ENCODE measurements at regions not wholly inside any gene's neighbourhood (a gene's known extent, or its start where the extent isn't known, plus 50 kb on each side); places are given as distances from the start of the nearest gene placed in this dataset.

GRCh38 chr16:26951950-26952349, 114.8 kb upstream of the C16orf82 start:
- no peak overlapping the region for H3K4me3 ChIP-seq
- ATAC-seq: no peak
- H3K27me3 ChIP-seq: peaks cover 0 to 27% (median 0%) of the 10 kb centered on the region in 9 donors
- DNase-seq: no peak
- TF ChIP-seq CTCF (IDR thresholded peaks at IDR 0.05) (no peak), POLR2A (IDR thresholded peaks at IDR 0.05) (no peak)
- H3K4me1 ChIP-seq: no peaks in the 10 kb centered on the region
- no peaks in the 10 kb centered on the region for H3K9me3 ChIP-seq
- no peaks in the 10 kb centered on the region for H3K36me3 ChIP-seq
- intact Hi-C loops (cut with DNase I): no loop called here
- no peak overlapping the region for H3K27ac ChIP-seq
- WGBS, 4 donors: 23 to 30% (median 24%) methylated on average over 5 to 9 of the region's 9 CpGs

- DNase-seq: no peak
- Histone ChIP-seq H3K9me3 (no peaks in the 10 kb centered on the region), H3K4me3 (no peak overlapping the region), H3K27ac (no peak overlapping the region), H3K27me3 (peaks cover 0 to 27% (median 0%) of the 10 kb centered on the region in 9 donors), H3K4me1 (no peaks in the 10 kb centered on the region), H3K36me3 (no peaks in the 10 kb centered on the region)
- intact Hi-C loops (cut with DNase I): no loop called here
- 87 to 97% (median 92%) methylated on average over 1 of the region's 1 CpG for WGBS, 4 donors
- no peak for ATAC-seq
- no peak for TF ChIP-seq CTCF (IDR thresholded peaks at IDR 0.05)
- no peak for TF ChIP-seq POLR2A (IDR thresholded peaks at IDR 0.05)
Observed at GRCh38 chr16:26952411-26952810, 114.3 kb upstream of the C16orf82 start.

GRCh38 chr16:26957283-26957859, 109.4 kb upstream of the C16orf82 start:
- ATAC-seq (no peak), DNase-seq (no peak)
- 62 to 66% (median 65%) methylated on average over 2 of the region's 2 CpGs for WGBS, 4 donors
- Histone ChIP-seq H3K9me3 (peaks cover 0 to 9% (median 0%) of the 10 kb centered on the region in 12 donors), H3K4me1 (no peaks in the 10 kb centered on the region), H3K4me3 (no peak overlapping the region), H3K27ac (no peak overlapping the region), H3K36me3 (no peaks in the 10 kb centered on the region), H3K27me3 (peaks cover 0 to 8% (median 0%) of the 10 kb centered on the region in 9 donors)
- intact Hi-C loops (cut with DNase I): no loop called here
- TF ChIP-seq CTCF (IDR thresholded peaks at IDR 0.05): no peak
- TF ChIP-seq POLR2A (IDR thresholded peaks at IDR 0.05): no peak

GRCh38 chr16:26959416-26960009, 107.2 kb upstream of the C16orf82 start:
- Histone ChIP-seq H3K27ac (no peak overlapping the region), H3K4me1 (no peaks in the 10 kb centered on the region), H3K36me3 (no peaks in the 10 kb centered on the region), H3K27me3 (no peaks in the 10 kb centered on the region), H3K9me3 (peaks cover 0 to 9% (median 0%) of the 10 kb centered on the region in 12 donors), H3K4me3 (no peak overlapping the region)
- intact Hi-C loops (cut with DNase I): no loop called here
- ATAC-seq (no peak), DNase-seq (no peak)
- no peak for TF ChIP-seq POLR2A (IDR thresholded peaks at IDR 0.05)
- TF ChIP-seq CTCF (IDR thresholded peaks at IDR 0.05): no peak
- 39 to 56% (median 47%) methylated on average over 5 of the region's 5 CpGs for WGBS, 4 donors

Measured in heart left ventricle (tissue), 16 donors.